ENCODE measurements at regions not wholly inside any gene's neighbourhood (a gene's known extent, or its start where the extent isn't known, plus 50 kb on each side); places are given as distances from the start of the nearest gene placed in this dataset.
"Not testable (repeated sequence)": the region's sequence is repeated elsewhere in the genome, so short reads cannot be mapped to it uniquely, and the experiment has no call there.

DNA sequence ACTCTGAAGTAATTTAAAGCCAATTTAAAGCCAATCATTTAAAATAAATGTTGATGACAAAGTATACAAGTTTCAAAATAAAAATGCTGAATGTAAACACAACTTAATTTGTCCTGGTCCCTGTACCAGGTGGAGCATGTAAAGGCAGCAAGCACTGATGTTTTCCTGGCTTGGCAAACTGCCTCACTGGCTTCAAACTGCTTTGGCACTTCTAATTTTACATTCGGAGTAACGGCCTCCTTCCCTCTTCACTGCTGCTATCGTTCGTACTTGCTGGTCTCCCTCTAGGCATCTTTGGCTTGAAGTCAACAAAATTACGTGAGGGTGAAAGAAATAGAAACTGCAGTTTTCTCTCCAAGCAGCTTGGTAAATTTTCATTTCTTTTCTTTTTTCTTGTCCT lies 287.9 kb downstream of the LTN1 start:
- DNase-seq (ENCODE audit: low read depth) = peak; percentile 59

DNA sequence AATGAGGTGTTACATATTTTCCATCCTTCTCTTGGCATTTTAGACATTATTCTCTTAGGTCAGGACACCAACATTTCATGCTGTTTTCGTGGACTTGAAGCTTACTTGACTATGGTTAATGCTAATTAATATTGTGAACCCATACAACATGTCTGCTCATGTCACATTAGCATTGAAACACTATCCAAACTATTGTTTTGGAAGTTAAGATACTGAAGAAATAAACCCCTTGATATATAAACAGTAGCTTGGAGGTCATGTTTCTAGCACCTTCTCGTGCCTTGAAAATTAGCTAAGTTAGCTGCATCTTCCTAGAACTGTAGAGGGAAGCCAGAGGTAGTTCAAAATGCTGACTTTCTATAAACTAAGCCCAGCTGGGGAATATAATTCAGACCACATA lies 288.8 kb downstream of the LTN1 start:
- DNase-seq (ENCODE audit: low read depth) = no peak

DNA sequence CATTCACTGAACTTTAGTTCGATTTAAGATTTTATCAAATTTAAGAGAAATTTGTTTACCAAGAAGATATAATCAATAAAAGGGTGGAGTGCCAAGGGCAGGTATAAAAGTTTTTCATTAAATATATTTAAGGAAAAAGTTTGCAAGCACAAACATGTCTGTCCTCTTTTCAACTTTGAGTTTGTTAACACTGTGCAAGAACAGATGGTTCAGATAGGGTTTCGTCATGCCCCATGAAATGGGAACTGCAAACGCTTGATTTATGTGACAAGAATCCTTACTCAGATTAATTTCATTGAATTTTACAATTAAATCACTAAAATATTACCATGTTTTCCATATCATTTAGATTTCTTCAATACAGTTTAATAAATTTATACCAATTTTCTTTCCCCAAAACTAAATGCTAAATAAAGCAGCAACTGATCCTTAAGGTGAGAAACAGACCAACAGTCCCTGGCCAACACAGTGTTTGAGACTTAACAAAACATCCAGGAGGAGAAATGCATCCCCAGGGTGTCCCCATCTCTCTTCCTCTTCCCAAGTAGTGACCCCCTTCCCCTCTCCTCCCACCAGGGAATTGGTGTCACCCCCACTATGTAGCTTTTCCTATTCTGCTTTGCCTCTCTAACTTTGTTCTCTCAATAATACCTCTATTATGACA lies 292.9 kb downstream of the LTN1 start:
- no peak for DNase-seq (ENCODE audit: low read depth)

DNA sequence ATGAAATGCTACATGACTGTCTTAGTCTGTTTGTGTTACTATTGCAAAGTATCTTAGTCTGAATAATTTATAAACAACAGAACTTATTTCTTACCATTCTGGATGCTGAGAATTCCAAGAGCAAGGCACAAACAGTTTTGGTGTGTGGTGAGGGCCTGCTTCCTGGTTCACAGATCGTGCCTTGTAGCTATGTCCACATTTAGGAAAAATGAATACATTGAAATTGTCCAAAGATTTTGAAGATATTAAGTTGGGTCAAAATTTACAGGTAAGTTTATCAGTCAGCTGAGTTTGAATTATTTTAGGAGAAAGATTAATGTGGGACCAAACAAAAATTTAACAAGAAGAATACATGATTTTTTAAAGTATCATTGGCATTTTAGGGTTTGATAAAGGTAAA lies 293.5 kb downstream of the LTN1 start:
- no peak for DNase-seq (ENCODE audit: low read depth)

DNA sequence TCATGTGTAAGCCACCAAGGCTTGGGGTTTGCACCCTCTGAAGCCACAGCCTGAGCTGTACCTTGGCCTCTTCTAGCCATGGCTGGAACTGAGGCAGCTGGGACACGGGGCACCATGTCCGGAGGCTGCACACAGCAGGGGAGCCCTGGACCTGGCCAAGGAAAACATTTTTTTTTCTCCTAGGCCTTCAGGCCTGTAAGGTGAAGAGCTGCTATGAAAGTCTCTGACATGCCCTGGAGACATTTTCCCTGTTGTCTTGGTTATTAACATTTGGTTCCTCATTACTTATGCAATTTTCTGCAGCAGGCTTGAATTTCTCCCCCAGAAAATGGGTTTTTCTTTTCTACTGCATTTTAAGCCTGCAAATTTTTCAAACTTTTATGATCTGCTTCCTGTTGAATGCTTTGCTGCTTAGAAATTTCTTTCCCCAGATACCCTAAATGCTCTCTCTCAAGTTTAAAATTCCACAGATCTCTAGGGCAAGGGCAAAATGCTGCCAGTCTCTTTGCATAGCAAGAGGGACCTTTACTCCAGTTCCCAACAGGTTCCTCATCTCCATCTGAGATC lies 295.8 kb downstream of the LTN1 start:
- peak; percentile 66 for DNase-seq (ENCODE audit: low read depth)

DNA sequence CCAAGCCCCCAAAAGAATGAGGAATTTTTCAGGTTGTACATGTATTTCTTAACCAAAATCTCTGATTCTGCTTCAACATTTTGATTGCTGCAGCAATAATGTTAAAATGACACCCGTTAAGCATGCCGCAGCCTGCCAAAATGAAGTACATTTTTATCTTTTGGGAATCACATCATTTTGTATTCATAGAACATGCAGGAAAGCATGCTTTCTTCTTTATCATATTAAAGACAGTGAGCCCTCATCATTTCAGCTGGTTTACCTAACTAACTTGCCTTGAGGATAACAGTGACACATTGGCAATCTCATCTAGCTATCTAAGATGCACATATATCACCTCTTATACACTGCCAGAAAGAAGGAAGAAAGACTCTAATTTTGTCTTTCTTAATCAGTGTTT lies 299.2 kb downstream of the LTN1 start:
- DNase-seq (ENCODE audit: low read depth) = no peak

DNA sequence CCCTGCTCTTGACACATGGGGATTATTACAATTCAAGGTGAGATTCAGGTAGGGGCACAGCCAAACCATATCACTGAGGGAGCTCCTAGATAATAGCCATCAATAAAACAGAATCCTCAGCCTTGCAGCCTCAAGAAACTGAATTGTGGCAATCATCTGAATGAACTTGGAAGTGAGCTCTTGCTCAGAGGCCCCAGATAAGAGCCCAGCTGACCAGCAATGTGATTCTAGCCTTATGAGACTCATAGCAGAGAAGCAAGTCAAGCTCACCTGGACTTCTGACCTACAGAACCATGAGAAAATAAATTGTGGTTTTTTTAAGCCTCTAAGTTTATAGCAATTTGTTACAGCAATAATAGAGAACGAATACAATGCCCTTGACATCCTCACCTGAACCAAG lies 302.5 kb downstream of the LTN1 start:
- no peak for DNase-seq (ENCODE audit: low read depth)

DNA sequence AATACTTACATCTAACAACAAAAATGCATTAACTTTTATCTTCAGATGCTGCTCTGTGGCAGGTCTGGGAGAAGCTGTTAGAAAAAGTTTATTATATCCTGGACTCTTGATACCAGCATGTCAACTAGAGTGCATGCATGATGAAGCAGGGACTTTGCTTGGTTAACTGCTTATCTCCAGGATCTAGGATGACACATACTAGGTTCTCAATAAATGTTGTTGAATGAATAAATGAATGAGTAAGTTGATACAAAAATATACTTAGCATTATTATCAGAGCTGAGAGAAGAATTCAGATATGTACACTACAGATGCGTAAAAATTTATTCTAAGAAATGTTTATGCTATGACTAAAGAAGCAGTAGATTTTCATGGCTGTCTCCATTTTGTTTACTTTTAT lies 304.3 kb downstream of the LTN1 start:
- peak; percentile 39 for DNase-seq (ENCODE audit: low read depth)

DNA sequence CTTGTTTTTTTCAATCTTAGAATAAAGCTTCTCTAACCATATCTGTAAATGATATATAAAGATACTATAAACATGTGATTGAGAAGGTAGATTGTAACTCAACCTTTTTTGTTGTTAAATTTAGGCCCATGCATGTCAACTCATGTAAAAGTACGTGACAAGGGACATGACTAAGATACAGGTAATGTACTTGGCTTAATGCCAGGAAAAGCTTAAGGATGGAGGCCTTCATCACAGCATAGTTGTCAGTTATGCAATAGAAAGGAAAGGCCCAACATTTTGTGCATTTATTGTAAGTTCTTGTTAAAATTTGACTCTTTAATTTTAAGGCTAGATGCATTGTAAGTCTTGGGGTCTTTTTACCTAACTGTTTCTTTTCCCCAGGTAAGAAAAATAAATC lies 305.1 kb downstream of the LTN1 start:
- DNase-seq (ENCODE audit: low read depth) = peak; percentile 26

DNA sequence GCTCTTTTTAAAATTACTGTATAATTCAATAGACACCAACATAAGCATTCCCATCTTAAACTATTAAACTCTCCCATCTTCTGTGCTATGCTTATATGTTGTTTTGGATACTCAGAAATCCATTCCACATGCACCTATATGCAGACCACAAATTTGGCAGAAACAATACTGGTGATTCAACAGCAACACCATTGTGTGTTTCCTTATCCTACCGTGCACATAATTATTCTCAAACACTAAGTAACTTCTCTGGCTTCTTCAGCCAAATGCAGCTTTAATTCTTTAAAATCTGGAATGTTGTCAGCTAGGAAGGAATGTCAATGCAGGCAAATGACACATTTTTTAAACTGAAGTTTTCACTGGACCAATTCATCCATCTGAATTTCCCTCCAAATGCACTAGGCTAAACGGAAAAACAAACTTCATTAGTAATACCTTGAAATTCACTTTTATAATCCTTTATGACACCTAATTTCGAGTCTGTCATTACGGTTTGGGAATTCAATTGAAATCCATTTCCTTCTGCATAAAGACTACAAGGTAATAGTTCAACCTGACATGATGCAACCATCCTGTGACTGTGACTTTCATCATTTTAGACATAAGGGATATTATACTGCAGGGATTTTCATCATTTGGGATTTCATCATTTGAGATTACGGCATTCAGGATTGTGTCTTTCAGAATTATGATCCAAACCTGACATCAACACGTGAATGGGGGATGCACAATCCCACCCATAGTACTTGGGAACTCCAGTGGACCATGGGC lies 308.5 kb downstream of the LTN1 start:
- DNase-seq (ENCODE audit: low read depth) = peak; percentile 14

DNA sequence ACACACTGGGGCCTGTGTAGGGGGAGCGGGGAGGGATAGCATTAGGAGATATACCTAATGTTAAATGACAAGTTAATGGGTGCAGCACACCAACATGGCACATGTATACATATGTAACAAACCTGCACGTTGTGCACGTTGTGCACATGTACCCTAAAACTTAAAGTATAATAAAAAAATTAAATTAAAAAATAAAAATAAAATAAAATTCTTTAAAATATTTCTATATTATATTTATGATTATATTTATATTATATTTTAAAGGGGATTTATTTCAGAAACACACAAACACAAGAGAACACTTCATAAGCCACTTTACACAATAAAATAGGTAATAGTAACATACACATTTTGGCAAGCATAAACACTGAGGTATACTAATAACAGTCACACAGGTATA lies 309.8 kb downstream of the LTN1 start:
- DNase-seq (ENCODE audit: low read depth) = not testable (repeated sequence)

DNA sequence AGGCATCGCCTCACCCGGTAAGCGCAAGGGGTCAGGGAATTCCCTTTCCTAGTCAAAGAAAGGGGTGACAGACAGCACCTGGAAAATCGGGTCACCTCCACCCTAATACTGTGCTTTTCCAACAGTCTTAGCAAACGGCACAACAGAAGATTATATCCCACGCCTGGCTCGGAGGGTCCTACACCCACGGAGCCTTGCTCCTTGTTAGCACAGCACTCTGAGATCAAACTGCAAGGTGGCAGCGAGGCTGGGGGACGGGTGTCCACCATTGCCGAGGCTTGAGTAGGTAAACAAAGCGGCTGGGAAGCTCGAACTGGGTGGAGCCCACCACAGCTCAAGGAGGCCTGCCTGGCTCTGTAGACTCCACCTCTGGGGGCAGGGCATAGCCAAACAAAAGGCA lies 315.6 kb downstream of the LTN1 start:
- not testable (repeated sequence) for DNase-seq (ENCODE audit: low read depth)

DNA sequence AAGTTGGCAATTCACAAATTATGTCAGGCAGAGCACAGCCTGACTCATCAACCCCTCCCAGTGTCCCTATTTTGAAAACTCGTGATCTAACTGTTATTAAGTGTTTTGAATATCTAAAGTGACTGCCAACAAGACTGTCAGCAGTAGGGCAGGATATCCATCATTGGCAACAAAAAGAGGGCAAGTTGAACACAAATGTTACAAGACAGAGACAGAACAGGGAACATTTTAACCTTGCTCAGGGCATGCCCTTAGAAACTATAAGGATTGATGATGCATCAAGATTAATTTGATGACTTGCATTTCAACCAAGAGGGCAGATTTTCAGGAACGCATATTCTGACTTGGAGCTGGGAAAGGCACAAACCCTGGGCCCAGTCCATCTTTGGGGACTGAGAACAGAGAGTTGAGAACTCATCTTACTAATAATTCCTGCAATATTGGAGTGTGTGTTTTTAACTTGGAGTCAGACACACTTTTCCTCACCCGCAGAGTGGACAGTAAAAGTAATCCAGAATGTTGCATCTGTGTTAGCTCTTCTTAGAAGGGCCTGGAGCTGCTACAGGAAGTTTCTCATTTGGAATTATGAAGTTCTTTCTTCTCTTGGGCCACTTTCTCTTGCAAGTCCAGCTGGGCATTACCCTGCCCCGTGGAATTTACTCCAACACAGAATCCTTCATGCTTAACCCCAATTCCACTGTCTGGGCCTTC lies 317.2 kb downstream of the LTN1 start:
- DNase-seq (ENCODE audit: low read depth) = peak; percentile 52

DNA sequence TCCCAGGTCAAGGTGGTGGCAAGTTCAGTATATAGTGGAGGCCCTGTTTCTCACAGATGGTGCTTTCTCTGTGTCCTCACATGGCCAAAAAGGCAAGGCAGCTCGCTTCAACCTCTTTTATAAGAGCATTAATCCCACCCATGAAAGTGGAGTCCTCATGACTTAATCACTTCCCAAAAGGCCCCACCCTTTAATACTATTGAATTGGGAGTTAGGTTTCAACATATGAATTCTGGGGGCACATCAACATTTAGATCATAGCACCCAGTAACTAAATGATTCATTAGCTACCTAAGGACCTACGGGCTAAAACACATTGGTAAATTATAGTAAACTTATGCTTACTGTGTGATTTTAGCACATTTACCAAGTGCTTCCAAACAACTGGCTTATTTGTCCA lies 317.9 kb downstream of the LTN1 start:
- DNase-seq (ENCODE audit: low read depth) = no peak

DNA sequence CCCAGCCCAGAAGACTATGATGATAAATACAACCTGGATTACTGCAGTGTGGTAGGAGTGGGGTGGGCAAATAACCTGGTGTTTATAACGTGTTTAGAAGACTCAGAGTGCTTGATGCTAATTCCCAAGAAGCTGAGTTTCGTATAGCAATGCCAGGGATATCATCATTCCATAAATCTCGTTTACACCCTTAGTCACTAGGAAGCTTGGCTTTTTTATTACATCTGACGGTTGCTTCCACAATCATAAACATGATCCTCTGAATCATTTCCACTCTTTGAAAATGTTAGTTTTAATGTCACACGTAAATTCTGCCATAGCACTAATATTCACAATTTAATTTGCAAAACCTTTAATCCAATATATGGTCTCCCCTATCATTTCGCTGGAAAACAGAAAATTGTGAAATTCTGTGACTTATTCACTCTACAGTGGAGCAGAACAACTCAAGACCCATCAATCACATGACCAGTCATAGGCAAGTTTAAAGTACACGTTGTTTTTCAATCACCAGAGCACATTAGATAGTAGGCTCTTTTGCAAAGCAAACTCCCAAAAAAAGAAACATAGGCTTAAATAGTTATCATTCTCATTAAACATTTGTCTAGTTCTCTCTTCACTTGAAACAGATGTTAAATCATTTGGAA lies 321.0 kb downstream of the LTN1 start:
- peak; percentile 55 for DNase-seq (ENCODE audit: low read depth)

DNA sequence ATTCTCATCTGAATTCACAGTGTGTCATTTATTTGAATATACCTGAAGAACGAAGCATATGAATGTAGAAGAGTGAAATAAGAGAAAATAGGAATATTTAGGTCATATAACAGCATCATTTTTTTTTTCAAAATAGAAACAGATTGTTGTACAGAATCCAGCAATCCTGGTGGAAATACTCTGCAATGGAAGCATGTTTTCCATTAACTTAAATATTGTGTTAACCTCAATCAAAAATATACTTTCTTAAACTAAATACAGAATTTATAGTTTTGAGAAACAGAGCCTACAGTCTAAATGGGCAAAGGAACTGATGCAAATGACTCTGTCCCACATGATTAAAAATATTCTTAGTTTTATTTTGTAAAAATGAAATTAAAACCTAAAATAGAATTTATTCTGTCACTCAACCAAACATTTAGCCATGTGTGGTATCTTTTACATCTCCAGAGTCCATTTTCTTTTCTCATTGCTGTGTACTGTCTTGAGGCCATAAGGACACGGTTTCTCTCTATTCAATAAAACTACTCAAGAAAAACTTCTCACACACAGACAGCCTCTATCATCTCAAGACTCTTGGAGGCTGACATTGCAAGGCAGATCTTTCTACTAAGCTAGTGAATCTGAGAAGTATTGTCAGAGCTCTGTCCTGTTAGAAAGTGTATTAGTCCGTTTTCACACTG lies 322.6 kb downstream of the LTN1 start:
- no peak for DNase-seq (ENCODE audit: low read depth)

DNA sequence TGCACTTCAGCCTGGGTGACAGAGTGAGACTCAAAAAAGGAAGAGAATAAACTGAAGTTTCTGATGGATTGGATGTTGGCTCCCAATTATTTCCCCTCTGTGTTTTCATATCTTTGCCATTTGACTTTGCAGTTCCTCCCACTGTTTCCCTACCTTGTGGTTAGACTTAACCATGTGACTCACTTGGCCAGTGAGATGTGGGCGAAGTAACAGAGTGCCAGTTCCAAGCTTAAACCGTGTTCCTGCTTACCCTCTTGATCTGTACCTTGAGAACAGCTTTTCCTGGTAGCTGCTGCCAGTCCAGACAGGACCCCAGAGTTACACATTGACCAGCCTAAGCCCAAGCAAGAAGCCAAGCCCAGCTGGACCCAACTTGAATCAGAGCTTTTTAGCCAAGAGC lies 323.4 kb downstream of the LTN1 start:
- peak; percentile 25 for DNase-seq (ENCODE audit: low read depth)

DNA sequence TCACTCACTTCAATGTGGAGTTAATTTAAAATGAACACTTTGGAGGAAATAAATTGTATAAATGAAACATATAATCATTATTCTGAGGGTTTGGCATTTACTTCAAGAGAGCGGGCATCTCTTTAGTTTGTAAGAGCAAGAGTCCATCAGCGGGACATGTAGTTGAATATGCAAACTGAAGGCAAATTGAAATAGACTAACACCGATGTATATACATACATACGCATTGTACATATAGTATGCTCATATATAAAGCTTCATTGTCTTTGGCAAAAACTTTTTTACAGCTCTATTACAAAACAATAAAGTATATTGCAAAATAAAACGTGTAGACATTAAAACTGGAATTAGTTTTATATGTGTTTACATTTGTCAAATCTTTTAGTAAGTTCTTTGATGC lies 328.9 kb downstream of the LTN1 start:
- no peak for DNase-seq (ENCODE audit: low read depth)

DNA sequence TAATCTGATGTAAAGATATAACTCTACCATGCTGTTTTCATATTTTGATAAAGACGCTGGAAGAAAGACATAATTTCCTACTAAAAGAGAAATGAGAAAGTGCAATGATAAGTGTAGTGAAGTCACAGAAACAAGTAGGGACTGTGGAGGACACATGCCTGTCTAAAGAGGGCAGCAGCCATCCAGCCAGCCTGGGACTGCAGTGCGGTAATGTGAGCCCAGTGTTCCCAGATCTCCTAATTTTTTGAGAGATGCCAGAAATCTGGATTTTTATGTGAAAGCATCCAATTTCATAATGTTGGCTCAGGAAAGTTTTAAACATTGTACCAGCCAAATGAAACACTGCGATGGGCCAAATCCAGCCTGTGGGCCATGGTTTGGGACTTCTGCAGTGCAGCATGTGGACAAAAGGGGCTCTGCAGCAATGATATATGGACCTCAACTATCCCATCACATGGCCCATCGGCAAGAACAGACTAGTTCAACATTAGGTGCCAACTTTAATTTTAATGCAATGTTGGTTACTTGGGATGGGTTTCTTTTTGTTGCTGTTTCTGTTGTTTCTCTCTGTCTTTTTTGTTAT lies 329.5 kb downstream of the LTN1 start:
- no peak for DNase-seq (ENCODE audit: low read depth)

DNA sequence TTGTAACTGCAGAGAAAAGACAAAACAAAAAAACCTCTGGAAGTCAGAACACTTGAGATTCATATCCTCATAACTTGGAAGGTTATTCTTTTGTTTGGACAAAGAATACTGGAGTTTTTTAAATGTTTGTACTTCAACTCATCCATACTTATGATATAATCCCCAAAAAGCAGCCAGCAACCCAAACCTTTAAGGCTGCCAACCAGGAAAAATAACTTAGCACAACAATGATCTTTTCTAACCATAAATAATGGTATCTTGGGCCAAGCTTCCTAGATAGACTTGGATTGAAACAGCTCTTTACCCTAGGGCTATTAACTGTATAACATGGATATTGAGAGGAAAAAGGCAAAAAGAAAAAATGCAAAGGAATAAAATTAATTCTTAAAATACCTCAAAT lies 335.1 kb downstream of the LTN1 start:
- DNase-seq (ENCODE audit: low read depth) = no peak

DNA sequence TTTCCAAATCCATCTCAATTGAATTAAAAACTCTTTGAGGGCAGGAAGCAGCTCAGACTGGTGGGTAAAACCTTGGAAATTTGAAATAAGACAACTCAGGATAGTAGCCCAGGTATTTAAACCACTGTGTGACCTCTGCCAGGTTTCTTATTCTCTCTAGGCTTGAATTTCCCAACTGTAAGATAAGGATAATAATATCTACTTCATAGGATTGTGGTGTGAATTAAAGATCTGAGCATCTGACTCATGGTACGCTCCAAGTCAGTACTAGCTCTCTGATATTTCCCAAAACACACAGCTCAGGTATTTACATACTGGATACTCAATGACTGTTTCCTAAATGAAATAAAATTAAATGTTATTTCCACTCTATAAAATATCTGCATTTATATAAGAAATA lies 337.2 kb downstream of the LTN1 start:
- no peak for DNase-seq (ENCODE audit: low read depth)
